ENCODE measurements at regions not wholly inside any gene's neighbourhood (a gene's known extent, or its start where the extent isn't known, plus 50 kb on each side); places are given as distances from the start of the nearest gene placed in this dataset.
"Not testable (repeated sequence)": the region's sequence is repeated elsewhere in the genome, so short reads cannot be mapped to it uniquely, and the experiment has no call there.

DNA sequence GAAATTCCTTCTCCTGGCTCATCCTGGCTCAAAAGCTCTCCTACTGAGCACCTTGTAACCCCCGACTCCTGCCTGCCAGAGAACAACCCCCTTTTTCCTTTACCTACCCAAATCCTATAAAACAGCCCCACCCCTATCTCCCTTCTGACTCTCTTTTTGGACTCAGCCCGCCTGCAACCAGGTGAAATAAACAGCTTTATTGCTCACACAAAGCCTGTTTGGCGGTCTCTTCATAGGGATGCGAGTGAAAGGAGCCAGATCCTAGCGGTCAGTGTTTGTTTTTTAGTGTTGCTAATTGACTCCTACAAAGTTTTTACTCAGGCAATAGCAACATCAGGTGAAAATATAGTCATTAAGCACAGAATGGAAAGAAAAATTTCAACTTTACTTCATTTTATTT is 592.3 kb upstream of the AADAT start:
- TF ChIP-seq, protein P1, sequence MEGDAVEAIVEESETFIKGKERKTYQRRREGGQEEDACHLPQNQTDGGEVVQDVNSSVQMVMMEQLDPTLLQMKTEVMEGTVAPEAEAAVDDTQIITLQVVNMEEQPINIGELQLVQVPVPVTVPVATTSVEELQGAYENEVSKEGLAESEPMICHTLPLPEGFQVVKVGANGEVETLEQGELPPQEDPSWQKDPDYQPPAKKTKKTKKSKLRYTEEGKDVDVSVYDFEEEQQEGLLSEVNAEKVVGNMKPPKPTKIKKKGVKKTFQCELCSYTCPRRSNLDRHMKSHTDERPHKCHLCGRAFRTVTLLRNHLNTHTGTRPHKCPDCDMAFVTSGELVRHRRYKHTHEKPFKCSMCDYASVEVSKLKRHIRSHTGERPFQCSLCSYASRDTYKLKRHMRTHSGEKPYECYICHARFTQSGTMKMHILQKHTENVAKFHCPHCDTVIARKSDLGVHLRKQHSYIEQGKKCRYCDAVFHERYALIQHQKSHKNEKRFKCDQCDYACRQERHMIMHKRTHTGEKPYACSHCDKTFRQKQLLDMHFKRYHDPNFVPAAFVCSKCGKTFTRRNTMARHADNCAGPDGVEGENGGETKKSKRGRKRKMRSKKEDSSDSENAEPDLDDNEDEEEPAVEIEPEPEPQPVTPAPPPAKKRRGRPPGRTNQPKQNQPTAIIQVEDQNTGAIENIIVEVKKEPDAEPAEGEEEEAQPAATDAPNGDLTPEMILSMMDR (IDR thresholded peaks at IDR 0.05) = not testable (repeated sequence)
- not testable (repeated sequence) for TF ChIP-seq POLR2AphosphoS5, POLR2A (IDR thresholded peaks at IDR 0.05)

All from breast epithelium (tissue), 3 donors.